ENCODE measurements at regions not wholly inside any gene's neighbourhood (a gene's known extent, or its start where the extent isn't known, plus 50 kb on each side); places are given as distances from the start of the nearest gene placed in this dataset.

- Histone ChIP-seq H3K4me1 (ENCODE audit: insufficient read depth, poor library complexity, severe bottlenecking) (no peaks in the 10 kb centered on the region), H3K4me3 (ENCODE audit: severe bottlenecking) (no peak overlapping the region), H3K9me3 (ENCODE audit: severe bottlenecking) (no peaks in the 10 kb centered on the region), H3K27me3 (ENCODE audit: insufficient read depth, poor library complexity, severe bottlenecking) (no peaks in the 10 kb centered on the region), H3K36me3 (ENCODE audit: low read depth) (no peaks in the 10 kb centered on the region), H3K27ac (ENCODE audit: poor library complexity, severe bottlenecking) (no peak overlapping the region)
- DNase-seq (ENCODE audit: low spot score) = no peak
- ATAC-seq (ENCODE audit: low read depth) = no peak
- no peak for TF ChIP-seq CTCF (IDR thresholded peaks at IDR 0.05; ENCODE audit: poor library complexity, severe bottlenecking)
Observed at GRCh38 chr9:107541523-107541922, 52.0 kb upstream of the KLF4 start.

- no peaks in the 10 kb centered on the region for H3K27me3 ChIP-seq (ENCODE audit: insufficient read depth, poor library complexity, severe bottlenecking)
- DNase-seq (ENCODE audit: low spot score) (no peak), ATAC-seq (ENCODE audit: low read depth) (no peak)
- no peaks in the 10 kb centered on the region for H3K9me3 ChIP-seq (ENCODE audit: severe bottlenecking)
- TF ChIP-seq CTCF (IDR thresholded peaks at IDR 0.05; ENCODE audit: poor library complexity, severe bottlenecking) = no peak
- H3K27ac ChIP-seq (ENCODE audit: poor library complexity, severe bottlenecking) = no peak overlapping the region
- H3K4me3 ChIP-seq (ENCODE audit: severe bottlenecking) = no peak overlapping the region
- no peaks in the 10 kb centered on the region for H3K36me3 ChIP-seq (ENCODE audit: low read depth)
- H3K4me1 ChIP-seq (ENCODE audit: insufficient read depth, poor library complexity, severe bottlenecking) = no peaks in the 10 kb centered on the region
Observed at GRCh38 chr9:107540164-107540561, 50.6 kb upstream of the KLF4 start.

GRCh38 chr9:107539427-107540163, 50.0 kb upstream of the KLF4 start:
- TF ChIP-seq CTCF (IDR thresholded peaks at IDR 0.05; ENCODE audit: poor library complexity, severe bottlenecking) = no peak
- no peak for DNase-seq (ENCODE audit: low spot score)
- no peak overlapping the region for H3K4me3 ChIP-seq (ENCODE audit: severe bottlenecking)
- H3K27me3 ChIP-seq (ENCODE audit: insufficient read depth, poor library complexity, severe bottlenecking) = no peaks in the 10 kb centered on the region
- ATAC-seq (ENCODE audit: low read depth) = no peak
- no peak overlapping the region for H3K27ac ChIP-seq (ENCODE audit: poor library complexity, severe bottlenecking)
- H3K9me3 ChIP-seq (ENCODE audit: severe bottlenecking) = no peaks in the 10 kb centered on the region
- H3K36me3 ChIP-seq (ENCODE audit: low read depth) = no peaks in the 10 kb centered on the region
- H3K4me1 ChIP-seq (ENCODE audit: insufficient read depth, poor library complexity, severe bottlenecking) = no peaks in the 10 kb centered on the region

Measured in RWPE2 (cell line).